ENCODE measurements at regions not wholly inside any gene's neighbourhood (a gene's known extent, or its start where the extent isn't known, plus 50 kb on each side); places are given as distances from the start of the nearest gene placed in this dataset.

GRCh38 chr2:195563857-195564512 is 93.0 kb upstream of the SLC39A10 start:
- Histone ChIP-seq H3K4me3 (no peak overlapping the region), H3K4me1 (no peaks in the 10 kb centered on the region), H3K9me3 (no peaks in the 10 kb centered on the region), H3K27me3 (no peaks in the 10 kb centered on the region), H3K27ac (no peak overlapping the region), H3K36me3 (no peaks in the 10 kb centered on the region)
- TF ChIP-seq POLR2A (IDR thresholded peaks at IDR 0.05) (no peak), POLR2AphosphoS5 (IDR thresholded peaks at IDR 0.05) (no peak), EP300 (IDR thresholded peaks at IDR 0.05) (no peak), CTCF (IDR thresholded peaks at IDR 0.05) (no peak)
- intact Hi-C loops (cut with DNase I) = no loop called here
- no peak for DNase-seq
- WGBS, 2 donors = 83 to 91% methylated on average over 12 of the region's 12 CpGs

GRCh38 chr2:195562570-195563566 is 94.2 kb upstream of the SLC39A10 start:
- Histone ChIP-seq H3K27ac (no peak overlapping the region), H3K4me3 (no peak overlapping the region), H3K36me3 (no peaks in the 10 kb centered on the region), H3K9me3 (no peaks in the 10 kb centered on the region), H3K4me1 (no peaks in the 10 kb centered on the region), H3K27me3 (no peaks in the 10 kb centered on the region)
- WGBS, 2 donors = 78 to 91% methylated on average over 22 of the region's 28 CpGs
- TF ChIP-seq POLR2A (IDR thresholded peaks at IDR 0.05) (no peak), POLR2AphosphoS5 (IDR thresholded peaks at IDR 0.05) (no peak), CTCF (IDR thresholded peaks at IDR 0.05) (no peak), EP300 (IDR thresholded peaks at IDR 0.05) (no peak)
- intact Hi-C loops (cut with DNase I) = no loop called here
- DNase-seq = no peak

GRCh38 chr2:195561116-195561921 is 95.7 kb upstream of the SLC39A10 start:
- no peaks in the 10 kb centered on the region for H3K27me3 ChIP-seq
- no peaks in the 10 kb centered on the region for H3K36me3 ChIP-seq
- H3K4me3 ChIP-seq = no peak overlapping the region
- intact Hi-C loops (cut with DNase I) = no loop called here
- H3K27ac ChIP-seq = no peak overlapping the region
- H3K4me1 ChIP-seq = no peaks in the 10 kb centered on the region
- no peak for DNase-seq
- no peaks in the 10 kb centered on the region for H3K9me3 ChIP-seq
- WGBS, 2 donors = 80 to 89% methylated on average over 6 of the region's 6 CpGs
- no peak for TF ChIP-seq POLR2A (IDR thresholded peaks at IDR 0.05)
- no peak for TF ChIP-seq POLR2AphosphoS5 (IDR thresholded peaks at IDR 0.05)
- TF ChIP-seq CTCF (IDR thresholded peaks at IDR 0.05) = no peak
- TF ChIP-seq EP300 (IDR thresholded peaks at IDR 0.05) = no peak

- no peaks in the 10 kb centered on the region for H3K4me1 ChIP-seq
- no peaks in the 10 kb centered on the region for H3K27me3 ChIP-seq
- no peaks in the 10 kb centered on the region for H3K36me3 ChIP-seq
- no peak overlapping the region for H3K4me3 ChIP-seq
- no peak for DNase-seq
- intact Hi-C loops (cut with DNase I) = no loop called here
- H3K9me3 ChIP-seq = no peaks in the 10 kb centered on the region
- TF ChIP-seq EP300 (IDR thresholded peaks at IDR 0.05) = no peak
- no peak for TF ChIP-seq POLR2AphosphoS5 (IDR thresholded peaks at IDR 0.05)
- TF ChIP-seq CTCF (IDR thresholded peaks at IDR 0.05) = no peak
- no peak for TF ChIP-seq POLR2A (IDR thresholded peaks at IDR 0.05)
- H3K27ac ChIP-seq = no peak overlapping the region
- 17 to 51% methylated on average over 10 of the region's 10 CpGs for WGBS, 2 donors
Measured at GRCh38 chr2:195560209-195560895, 96.7 kb upstream of the SLC39A10 start.

Data from sigmoid colon (tissue), 6 donors.